Activated naive CD4-positive, alpha-beta T cell treated with anti-CD3 and anti-CD28 coated beads for 36 hours (primary cell): ENCODE measurements at regions not wholly inside any gene's neighbourhood (a gene's known extent, or its start where the extent isn't known, plus 50 kb on each side); places are given as distances from the start of the nearest gene placed in this dataset.

ENCODE experiments used
- CTCF ChIA-PET: fragments of 350-600 bp; sonication (Branson Sonifier 250); formaldehyde crosslinking; loops from one replicate; lab custom pipeline; 2021; ENCODE audit warnings: antibody characterized with exemption; lab: Charles Lee
- DNase-seq: peaks from one replicate; pipeline ENCODE4 v3.0.0-alpha.2; 2020
- H3K27ac Mint-ChIP-seq: one replicate; pipeline ENCODE4 v1.8.0; 2021; ENCODE audit warnings: mild to moderate bottlenecking, mixed read lengths
- H3K27me3 Mint-ChIP-seq: one replicate; pipeline ENCODE4 v1.8.0; 2021; ENCODE audit warnings: low read depth, mixed read lengths
- H3K36me3 Mint-ChIP-seq: one replicate; pipeline ENCODE4 v1.8.0; 2021; ENCODE audit warnings: low read depth, mixed read lengths
- H3K4me1 Mint-ChIP-seq: one replicate; pipeline ENCODE4 v1.8.0; 2021; ENCODE audit warnings: low read depth, mixed read lengths
- H3K4me3 Mint-ChIP-seq: one replicate; pipeline ENCODE4 v1.8.0; 2021; ENCODE audit warnings: mild to moderate bottlenecking, moderate library complexity, mixed read lengths
- H3K9me3 Mint-ChIP-seq: one replicate; pipeline ENCODE4 v1.8.0; 2021; ENCODE audit warnings: mixed read lengths
- intact Hi-C: fragments of 100-400 bp; cut with micrococcal nuclease; formaldehyde crosslinking; loops from one replicate; pipeline ENCODE4 v1.15.1; 2023

- intact Hi-C loops = no loop called here
- Mint-ChIP-seq H3K9me3 (peaks cover 4% of the 10 kb centered on the region), H3K36me3 (no peaks in the 10 kb centered on the region), H3K27me3 (no peaks in the 10 kb centered on the region), H3K4me1 (no peaks in the 10 kb centered on the region), H3K27ac (no peak overlapping the region), H3K4me3 (no peak overlapping the region)
- CTCF ChIA-PET = no interaction called here
- no peak for DNase-seq
Measured at GRCh38 chr17:14469971-14470370, 169.1 kb downstream of the HS3ST3B1 start.

GRCh38 chr17:14468858-14469257, 168.0 kb downstream of the HS3ST3B1 start:
- intact Hi-C loops = no loop called here

GRCh38 chr17:14461227-14461548, 160.3 kb downstream of the HS3ST3B1 start:
- no peak overlapping the region for H3K4me3 Mint-ChIP-seq
- peaks cover 14% of the 10 kb centered on the region for H3K4me1 Mint-ChIP-seq
- H3K36me3 Mint-ChIP-seq = no peaks in the 10 kb centered on the region
- no peaks in the 10 kb centered on the region for H3K9me3 Mint-ChIP-seq
- intact Hi-C loops = no loop called here
- no peak for DNase-seq
- H3K27ac Mint-ChIP-seq = no peak overlapping the region
- no peaks in the 10 kb centered on the region for H3K27me3 Mint-ChIP-seq
- CTCF ChIA-PET = no interaction called here

More at GRCh38 chr17:14468858-14469257, 168.0 kb downstream of the HS3ST3B1 start:
- Mint-ChIP-seq H3K27me3 (no peaks in the 10 kb centered on the region), H3K4me1 (no peaks in the 10 kb centered on the region), H3K27ac (no peak overlapping the region), H3K9me3 (peaks cover 4% of the 10 kb centered on the region), H3K36me3 (no peaks in the 10 kb centered on the region), H3K4me3 (no peak overlapping the region)
- CTCF ChIA-PET = no interaction called here
- no peak for DNase-seq

- H3K4me3 Mint-ChIP-seq = no peak overlapping the region
- H3K27me3 Mint-ChIP-seq = no peaks in the 10 kb centered on the region
- no peaks in the 10 kb centered on the region for H3K9me3 Mint-ChIP-seq
- H3K36me3 Mint-ChIP-seq = no peaks in the 10 kb centered on the region
- DNase-seq = no peak
- intact Hi-C loops = no loop called here
- H3K27ac Mint-ChIP-seq = no peak overlapping the region
- peaks cover 14% of the 10 kb centered on the region for H3K4me1 Mint-ChIP-seq
- CTCF ChIA-PET = no interaction called here
Measured at GRCh38 chr17:14460516-14461226, 159.8 kb downstream of the HS3ST3B1 start.

- DNase-seq = no peak
- H3K27me3 Mint-ChIP-seq = no peaks in the 10 kb centered on the region
- H3K4me1 Mint-ChIP-seq = peaks cover 14% of the 10 kb centered on the region
- H3K27ac Mint-ChIP-seq = no peak overlapping the region
- H3K36me3 Mint-ChIP-seq = no peaks in the 10 kb centered on the region
- no peaks in the 10 kb centered on the region for H3K9me3 Mint-ChIP-seq
- intact Hi-C loops = no loop called here
- H3K4me3 Mint-ChIP-seq = no peak overlapping the region
- CTCF ChIA-PET = no interaction called here
Measured at GRCh38 chr17:14459955-14460354, 159.1 kb downstream of the HS3ST3B1 start.

- Mint-ChIP-seq H3K36me3 (no peaks in the 10 kb centered on the region), H3K9me3 (no peaks in the 10 kb centered on the region), H3K27me3 (no peaks in the 10 kb centered on the region), H3K4me3 (no peak overlapping the region), H3K4me1 (peaks cover 14% of the 10 kb centered on the region), H3K27ac (no peak overlapping the region)
- intact Hi-C loops = no loop called here
- DNase-seq = no peak
- CTCF ChIA-PET = interaction anchor here (0.6 kb wide), 2 partner anchors 170 to 725 kb away, joined by 3 to 5 read pairs; no protein-coding TSS in a partner anchor
Measured at GRCh38 chr17:14458724-14459123, 157.8 kb downstream of the HS3ST3B1 start.

- Mint-ChIP-seq H3K27me3 (no peaks in the 10 kb centered on the region), H3K4me3 (no peak overlapping the region), H3K36me3 (no peaks in the 10 kb centered on the region), H3K9me3 (no peaks in the 10 kb centered on the region), H3K27ac (no peak overlapping the region), H3K4me1 (peaks cover 10% of the 10 kb centered on the region)
- DNase-seq = no peak
- intact Hi-C loops = no loop called here
- CTCF ChIA-PET = no interaction called here
Measured at GRCh38 chr17:14454746-14455145, 153.9 kb downstream of the HS3ST3B1 start.

GRCh38 chr17:14452856-14453255, 152.0 kb downstream of the HS3ST3B1 start:
- intact Hi-C loops = no loop called here
- no peaks in the 10 kb centered on the region for H3K4me1 Mint-ChIP-seq

GRCh38 chr17:14451729-14452191, 150.9 kb downstream of the HS3ST3B1 start:
- H3K4me3 Mint-ChIP-seq = no peak overlapping the region
- intact Hi-C loops = no loop called here
- no peak overlapping the region for H3K27ac Mint-ChIP-seq
- H3K27me3 Mint-ChIP-seq = no peaks in the 10 kb centered on the region
- no peaks in the 10 kb centered on the region for H3K9me3 Mint-ChIP-seq
- no peaks in the 10 kb centered on the region for H3K36me3 Mint-ChIP-seq
- CTCF ChIA-PET = no interaction called here
- H3K4me1 Mint-ChIP-seq = no peaks in the 10 kb centered on the region
- no peak for DNase-seq

More at GRCh38 chr17:14452856-14453255, 152.0 kb downstream of the HS3ST3B1 start:
- Mint-ChIP-seq H3K4me3 (no peak overlapping the region), H3K27me3 (no peaks in the 10 kb centered on the region), H3K36me3 (no peaks in the 10 kb centered on the region), H3K9me3 (no peaks in the 10 kb centered on the region), H3K27ac (no peak overlapping the region)
- DNase-seq = no peak
- CTCF ChIA-PET = no interaction called here

GRCh38 chr17:14448818-14449217, 147.9 kb downstream of the HS3ST3B1 start:
- no peak for DNase-seq
- no peak overlapping the region for H3K4me3 Mint-ChIP-seq
- no peaks in the 10 kb centered on the region for H3K36me3 Mint-ChIP-seq
- no peaks in the 10 kb centered on the region for H3K27me3 Mint-ChIP-seq
- intact Hi-C loops = no loop called here
- no peaks in the 10 kb centered on the region for H3K4me1 Mint-ChIP-seq
- CTCF ChIA-PET = interaction anchor here (0.6 kb wide), 1 partner anchor 17 kb away, joined by 3 read pairs; no protein-coding TSS in a partner anchor
- H3K9me3 Mint-ChIP-seq = no peaks in the 10 kb centered on the region
- no peak overlapping the region for H3K27ac Mint-ChIP-seq

- no peaks in the 10 kb centered on the region for H3K27me3 Mint-ChIP-seq
- no peaks in the 10 kb centered on the region for H3K9me3 Mint-ChIP-seq
- intact Hi-C loops = no loop called here
- H3K4me1 Mint-ChIP-seq = no peaks in the 10 kb centered on the region
- no peak for DNase-seq
- CTCF ChIA-PET = no interaction called here
- H3K36me3 Mint-ChIP-seq = no peaks in the 10 kb centered on the region
- H3K4me3 Mint-ChIP-seq = no peak overlapping the region
- H3K27ac Mint-ChIP-seq = no peak overlapping the region
Measured at GRCh38 chr17:14446825-14447224, 145.9 kb downstream of the HS3ST3B1 start.

- intact Hi-C loops = no loop called here
- CTCF ChIA-PET = no interaction called here
Measured at GRCh38 chr17:14444915-14445314, 144.0 kb downstream of the HS3ST3B1 start.

GRCh38 chr17:14442798-14443528, 142.1 kb downstream of the HS3ST3B1 start:
- H3K9me3 Mint-ChIP-seq = no peaks in the 10 kb centered on the region
- no peaks in the 10 kb centered on the region for H3K27me3 Mint-ChIP-seq
- H3K4me1 Mint-ChIP-seq = no peaks in the 10 kb centered on the region
- no peak for DNase-seq
- no peak overlapping the region for H3K27ac Mint-ChIP-seq
- intact Hi-C loops = no loop called here
- no peak overlapping the region for H3K4me3 Mint-ChIP-seq
- no peaks in the 10 kb centered on the region for H3K36me3 Mint-ChIP-seq
- CTCF ChIA-PET = no interaction called here

More at GRCh38 chr17:14444915-14445314, 144.0 kb downstream of the HS3ST3B1 start:
- Mint-ChIP-seq H3K36me3 (no peaks in the 10 kb centered on the region), H3K27me3 (no peaks in the 10 kb centered on the region), H3K27ac (no peak overlapping the region), H3K9me3 (no peaks in the 10 kb centered on the region), H3K4me1 (no peaks in the 10 kb centered on the region), H3K4me3 (no peak overlapping the region)
- DNase-seq = no peak
